OCI-LY7 (cell line): ENCODE measurements at regions not wholly inside any gene's neighbourhood (a gene's known extent, or its start where the extent isn't known, plus 50 kb on each side); places are given as distances from the start of the nearest gene placed in this dataset.

Source experiments
- BruUV-seq: library from RNA; stranded (reverse); fragments of 400-500 nt; replicated peaks from 2 replicates; lab custom pipeline; 2021; lab: Mats Ljungman, UMichigan
- CTCF ChIA-PET: fragments of 300-600 bp; sonication (Branson Sonifier 250); formaldehyde crosslinking; loops from one replicate; lab custom pipeline; 2022; ENCODE audit warnings: antibody characterized with exemption; ENCODE audit not compliant: unreplicated experiment; lab: Charles Lee
- POLR2A ChIA-PET: fragments of 300-600 bp; sonication (Branson Sonifier 250); formaldehyde crosslinking; loops from one replicate; lab custom pipeline; 2022; ENCODE audit warnings: antibody characterized with exemption; lab: Charles Lee
- DNase-seq: peaks from one replicate; pipeline ENCODE4 v3.0.0-alpha.2; 2015; ENCODE audit warnings: low spot score
- H2AFZ ChIP-seq: fragments of 200-600 bp; sonication (generic), shearing (Covaris generic); 2 replicates; pipeline ENCODE4 v1.6.1; 2014; ENCODE audit warnings: mild to moderate bottlenecking, antibody characterized with exemption, low read length, moderate library complexity
- H3K27ac ChIP-seq: fragments of 200-600 bp; sonication (generic); 2 replicates; pipeline ENCODE4 v1.5.1; 2014; ENCODE audit warnings: mixed run types, low read depth, mild to moderate bottlenecking, moderate library complexity, low read length, inconsistent platforms; ENCODE audit not compliant: poor library complexity, severe bottlenecking
- H3K36me3 ChIP-seq: fragments of 200-600 bp; sonication (generic); 2 replicates; pipeline ENCODE4 v1.6.1; 2014; ENCODE audit warnings: mild to moderate bottlenecking, antibody characterized with exemption, low read length, moderate library complexity, mixed read lengths; ENCODE audit not compliant: insufficient read depth
- H3K4me1 ChIP-seq: fragments of 200-600 bp; sonication (generic); 2 replicates; pipeline ENCODE4 v1.5.1; 2014; ENCODE audit warnings: mild to moderate bottlenecking, low read length; ENCODE audit not compliant: insufficient read depth, poor library complexity, severe bottlenecking
- H3K4me2 ChIP-seq: fragments of 200-600 bp; sonication (generic); 2 replicates; pipeline ENCODE4 v1.6.1; 2014; ENCODE audit warnings: mild to moderate bottlenecking, low read length
- H3K4me3 ChIP-seq: fragments of 200-600 bp; sonication (generic); 2 replicates; pipeline ENCODE4 v1.5.1; 2014; ENCODE audit warnings: mild to moderate bottlenecking, low read depth, low read length; ENCODE audit not compliant: poor library complexity, severe bottlenecking
- H3K79me2 ChIP-seq: fragments of 200-600 bp; sonication (generic); 2 replicates; pipeline ENCODE4 v1.6.1; 2016; ENCODE audit warnings: low read depth, mild to moderate bottlenecking, low read length, moderate library complexity, mixed read lengths; ENCODE audit not compliant: insufficient read depth
- H3K9me2 ChIP-seq: fragments of 200-600 bp; sonication (generic); 2 replicates; pipeline ENCODE4 v1.6.1; 2016; ENCODE audit warnings: mild to moderate bottlenecking, low read length, mixed read lengths; ENCODE audit not compliant: insufficient read depth
- H3K9me3 ChIP-seq: fragments of 200-600 bp; sonication (generic); 2 replicates; pipeline ENCODE4 v1.6.1; 2014; ENCODE audit warnings: mild to moderate bottlenecking, mixed run types, low read length, mixed read lengths
- H4K20me1 ChIP-seq: fragments of 200-600 bp; sonication (generic); 2 replicates; pipeline ENCODE4 v1.6.1; 2014; ENCODE audit warnings: mild to moderate bottlenecking, antibody characterized with exemption, low read length, moderate library complexity, mixed read lengths; ENCODE audit not compliant: insufficient read depth
- CTCF ChIP-seq: fragments of 200-600 bp; sonication (generic); conservative IDR thresholded peaks from 2 replicates; pipeline ENCODE4 v1.5.1; 2014; ENCODE audit warnings: mild to moderate bottlenecking, antibody characterized with exemption, low read length, moderate library complexity, mixed read lengths
- EZH2phosphoT487 ChIP-seq: fragments of 200-600 bp; sonication (generic); IDR thresholded peaks from 2 replicates; pipeline ENCODE4 v1.6.1; 2018; ENCODE audit warnings: low read depth, borderline replicate concordance, mild to moderate bottlenecking, mixed run types, antibody characterized with exemption, low read length, moderate library complexity, mixed read lengths
- intact Hi-C: fragments of 100-400 bp; cut with micrococcal nuclease; formaldehyde crosslinking; loops from one replicate; pipeline ENCODE4 v1.10.0; 2022; ENCODE audit not compliant: unreplicated experiment

- POLR2A ChIA-PET, result no interaction called here
- no peak for DNase-seq
These were observed 464.7 kb downstream of the INSC start for GRCh38 chr11:15579287-15580001.

GRCh38 chr11:15580056-15580774 is 465.5 kb downstream of the INSC start:
- no peak overlapping the region for H3K27ac ChIP-seq
- H2AFZ ChIP-seq, result no peak overlapping the region
- H4K20me1 ChIP-seq, result no peaks in the 10 kb centered on the region
- no peak for DNase-seq
- no peak overlapping the region for H3K4me2 ChIP-seq
- H3K36me3 ChIP-seq, result no peaks in the 10 kb centered on the region
- no peaks in the 10 kb centered on the region for H3K4me1 ChIP-seq
- ChIA-PET CTCF (no interaction called here), POLR2A (interaction anchor here (0.6 to 1.7 kb wide), 2 partner anchors 12 to 71 kb away, joined by 3 to 5 read pairs; no protein-coding TSS in a partner anchor)
- TF ChIP-seq EZH2phosphoT487 (no peak), CTCF (no peak)
- intact Hi-C loops, result no loop called here
- no peaks in the 10 kb centered on the region for H3K79me2 ChIP-seq
- BruUV-seq, result no TSS peak
- H3K9me2 ChIP-seq, result no peaks in the 10 kb centered on the region
- no peaks in the 10 kb centered on the region for H3K9me3 ChIP-seq
- no peak overlapping the region for H3K4me3 ChIP-seq

More at GRCh38 chr11:15579287-15580001, 464.7 kb downstream of the INSC start:
- Histone ChIP-seq H3K4me1 (no peaks in the 10 kb centered on the region), H4K20me1 (no peaks in the 10 kb centered on the region), H2AFZ (no peak overlapping the region), H3K27ac (no peak overlapping the region), H3K79me2 (no peaks in the 10 kb centered on the region), H3K4me2 (no peak overlapping the region), H3K36me3 (no peaks in the 10 kb centered on the region), H3K9me3 (no peaks in the 10 kb centered on the region), H3K4me3 (no peak overlapping the region), H3K9me2 (no peaks in the 10 kb centered on the region)
- CTCF ChIA-PET, result no interaction called here
- intact Hi-C loops, result no loop called here
- TF ChIP-seq CTCF, result no peak
- TF ChIP-seq EZH2phosphoT487, result no peak
- no TSS peak for BruUV-seq

- no TSS peak for BruUV-seq
- no peak overlapping the region for H2AFZ ChIP-seq
- H3K9me2 ChIP-seq, result no peaks in the 10 kb centered on the region
- H3K4me3 ChIP-seq, result no peak overlapping the region
- no peaks in the 10 kb centered on the region for H3K9me3 ChIP-seq
- no peaks in the 10 kb centered on the region for H3K36me3 ChIP-seq
- no peaks in the 10 kb centered on the region for H3K79me2 ChIP-seq
- TF ChIP-seq EZH2phosphoT487, result no peak
- TF ChIP-seq CTCF, result no peak
- intact Hi-C loops, result no loop called here
- CTCF ChIA-PET, result no interaction called here
- DNase-seq, result no peak
- POLR2A ChIA-PET, result interaction anchor here (0.6 to 1.7 kb wide), 2 partner anchors 12 to 71 kb away, joined by 3 to 5 read pairs; no protein-coding TSS in a partner anchor
- H3K4me1 ChIP-seq, result no peaks in the 10 kb centered on the region
- no peaks in the 10 kb centered on the region for H4K20me1 ChIP-seq
- H3K27ac ChIP-seq, result no peak overlapping the region
- no peak overlapping the region for H3K4me2 ChIP-seq
These were observed 466.0 kb downstream of the INSC start for GRCh38 chr11:15580775-15581095.
